Gastrocnemius medialis (tissue), 4 donors: ENCODE measurements at regions not wholly inside any gene's neighbourhood (a gene's known extent, or its start where the extent isn't known, plus 50 kb on each side); places are given as distances from the start of the nearest gene placed in this dataset.

Source experiments
- ATAC-seq, 2 donors: fragments of 150-250 bp; one replicate each; pipeline ENCODE4 v1.9.1; 2016
- DNase-seq, 2 donors: peaks; one replicate each; pipeline ENCODE4 v3.0.0-alpha.2; 2019
- H3K27ac ChIP-seq, 4 donors: fragments of 200-600 bp; sonication (generic); 1 replicate in 1 of 4; 2 replicates in 3 of 4; pipeline ENCODE4 v1.5.1; 2016 to 2018; ENCODE audit warnings: mild to moderate bottlenecking in 2 of 4, moderate library complexity in 1 of 4
- H3K27me3 ChIP-seq, 3 donors: fragments of 200-600 bp; sonication (generic) in 2 of 3; 1 replicate in 1 of 3; 2 replicates in 2 of 3; pipeline versions ENCODE4 v1.5.1 to v1.6.0; 2016 to 2019; ENCODE audit warnings: mild to moderate bottlenecking in 1 of 3, moderate library complexity in 1 of 3
- H3K36me3 ChIP-seq, 2 donors: fragments of 200-600 bp; sonication (generic) in 1 of 2; one replicate each; pipeline ENCODE4 v1.5.1; 2017 to 2018
- H3K4me1 ChIP-seq, 2 donors: fragments of 200-600 bp; sonication (generic) in 1 of 2; one replicate each; pipeline ENCODE4 v1.5.1; 2016 to 2017; ENCODE audit warnings: mild to moderate bottlenecking in 2 of 2
- H3K4me3 ChIP-seq, 4 donors: fragments of 200-600 bp; sonication (generic) in 3 of 4; 1 replicate in 1 of 4; 2 replicates in 3 of 4; pipeline ENCODE4 v1.5.1; 2016 to 2019; ENCODE audit warnings: mild to moderate bottlenecking in 2 of 4
- H3K9me3 ChIP-seq, 3 donors: fragments of 200-600 bp; sonication (generic) in 2 of 3; 1 replicate in 1 of 3; 2 replicates in 2 of 3; pipeline ENCODE4 v1.5.1; 2016 to 2019
- POLR2A ChIP-seq, 2 donors: fragments of 450-650 bp; IDR thresholded peaks; one replicate each; pipeline ENCODE4 v1.6.1; 2017; ENCODE audit warnings: antibody characterized with exemption in 2 of 2, mild to moderate bottlenecking in 2 of 2, moderate library complexity in 2 of 2
- in situ Hi-C, 4 donors: fragments of 200-750 bp; cut with MboI; loops; one replicate each; pipeline versions ENCODE4 v1.15.0 to v1.8.0; 2017; ENCODE audit warnings: low sequenced_read_pairs in 4 of 4
- intact Hi-C: fragments of 100-400 bp; cut with DNase I; formaldehyde crosslinking; loops from one replicate; pipeline ENCODE4 v1.15.1; 2023; ENCODE audit warnings: low total_unique reads
- TF ChIP-seq, protein P1 (sequence below), 5 experiments: fragments of 450-650 bp in 3 of 5; fragments of 200-600 bp in 2 of 5; sonication (generic) in 2 of 5; IDR thresholded peaks in 4 of 5; conservative IDR thresholded peaks in 1 of 5; 1 replicate in 4 of 5; 2 replicates in 1 of 5; pipeline ENCODE4 v1.5.1; 2016 to 2019; ENCODE audit warnings: antibody characterized with exemption in 5 of 5, mild to moderate bottlenecking in 3 of 5, moderate library complexity in 3 of 5

DNA sequence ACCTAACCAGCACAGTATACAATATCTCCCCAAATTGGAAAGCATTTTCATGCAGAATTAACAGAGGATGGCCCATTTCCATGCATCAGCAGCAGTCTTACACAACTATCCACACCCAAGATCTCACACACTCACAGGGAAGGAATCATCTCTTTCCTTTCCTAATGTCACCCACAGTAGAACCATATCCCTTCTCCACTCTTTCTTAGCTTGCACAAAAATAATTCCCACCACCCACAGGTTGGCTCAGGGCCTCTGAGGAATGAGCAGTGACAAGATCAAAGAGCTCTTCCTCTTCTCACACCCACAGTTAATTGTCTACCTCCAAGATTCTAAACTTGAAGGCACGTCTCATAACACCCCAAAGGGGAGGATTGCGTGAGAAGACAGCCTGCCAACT lies 217.7 kb upstream of the VEGFC start:
- no peaks in the 10 kb centered on the region for H3K27me3 ChIP-seq
- intact Hi-C loops = no loop called here
- DNase-seq (no peak), ATAC-seq (no peak)
- no peaks in the 10 kb centered on the region for H3K4me1 ChIP-seq
- no peak overlapping the region for H3K27ac ChIP-seq
- in situ Hi-C loops = no loop called here
- no peak for TF ChIP-seq POLR2A (IDR thresholded peaks at IDR 0.05)
- TF ChIP-seq, protein P1, sequence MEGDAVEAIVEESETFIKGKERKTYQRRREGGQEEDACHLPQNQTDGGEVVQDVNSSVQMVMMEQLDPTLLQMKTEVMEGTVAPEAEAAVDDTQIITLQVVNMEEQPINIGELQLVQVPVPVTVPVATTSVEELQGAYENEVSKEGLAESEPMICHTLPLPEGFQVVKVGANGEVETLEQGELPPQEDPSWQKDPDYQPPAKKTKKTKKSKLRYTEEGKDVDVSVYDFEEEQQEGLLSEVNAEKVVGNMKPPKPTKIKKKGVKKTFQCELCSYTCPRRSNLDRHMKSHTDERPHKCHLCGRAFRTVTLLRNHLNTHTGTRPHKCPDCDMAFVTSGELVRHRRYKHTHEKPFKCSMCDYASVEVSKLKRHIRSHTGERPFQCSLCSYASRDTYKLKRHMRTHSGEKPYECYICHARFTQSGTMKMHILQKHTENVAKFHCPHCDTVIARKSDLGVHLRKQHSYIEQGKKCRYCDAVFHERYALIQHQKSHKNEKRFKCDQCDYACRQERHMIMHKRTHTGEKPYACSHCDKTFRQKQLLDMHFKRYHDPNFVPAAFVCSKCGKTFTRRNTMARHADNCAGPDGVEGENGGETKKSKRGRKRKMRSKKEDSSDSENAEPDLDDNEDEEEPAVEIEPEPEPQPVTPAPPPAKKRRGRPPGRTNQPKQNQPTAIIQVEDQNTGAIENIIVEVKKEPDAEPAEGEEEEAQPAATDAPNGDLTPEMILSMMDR (IDR thresholded peaks at IDR 0.05 in 4 of 5, conservative IDR thresholded peaks at IDR 0.05 in 1 of 5) = no peak
- H3K4me3 ChIP-seq = no peak overlapping the region
- no peaks in the 10 kb centered on the region for H3K9me3 ChIP-seq
- H3K36me3 ChIP-seq = no peaks in the 10 kb centered on the region

DNA sequence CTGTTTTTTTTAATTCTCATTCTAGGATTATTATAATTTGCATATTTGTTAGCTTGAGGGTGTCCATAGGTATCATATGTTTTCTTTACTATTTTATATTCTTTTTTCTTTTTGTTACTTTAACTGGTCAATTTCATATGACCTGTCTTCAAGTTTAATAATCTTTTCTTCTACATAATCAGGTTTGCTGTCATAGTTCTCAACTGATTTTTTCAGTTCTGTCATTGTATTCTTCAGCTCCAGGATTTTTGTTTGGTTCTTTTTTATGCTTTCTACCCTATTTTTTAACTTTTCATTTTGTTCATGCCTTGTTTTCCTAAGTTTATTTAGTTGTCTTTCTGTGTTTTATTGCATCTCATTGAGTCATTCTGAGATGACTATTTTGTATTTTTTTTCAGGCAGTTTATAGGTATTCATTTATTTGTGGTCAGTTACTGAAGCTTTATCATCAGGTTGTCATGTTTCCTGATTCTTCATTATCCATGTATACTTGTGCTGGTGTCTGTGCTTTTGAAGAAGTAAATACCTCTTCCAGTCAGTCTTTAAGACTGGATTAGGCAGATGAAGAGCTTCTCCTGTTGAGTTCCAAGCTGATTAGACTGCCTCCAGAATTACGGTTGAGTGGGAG lies 220.3 kb upstream of the VEGFC start:
- Histone ChIP-seq H3K9me3 (no peaks in the 10 kb centered on the region), H3K36me3 (no peaks in the 10 kb centered on the region), H3K27me3 (no peaks in the 10 kb centered on the region), H3K4me3 (no peak overlapping the region), H3K27ac (no peak overlapping the region), H3K4me1 (no peaks in the 10 kb centered on the region)
- no peak for TF ChIP-seq POLR2A (IDR thresholded peaks at IDR 0.05)
- TF ChIP-seq, protein P1 (IDR thresholded peaks at IDR 0.05 in 4 of 5, conservative IDR thresholded peaks at IDR 0.05 in 1 of 5) = no peak
- in situ Hi-C loops (no loop called here), intact Hi-C loops (no loop called here)
- no peak for DNase-seq
- no peak for ATAC-seq

DNA sequence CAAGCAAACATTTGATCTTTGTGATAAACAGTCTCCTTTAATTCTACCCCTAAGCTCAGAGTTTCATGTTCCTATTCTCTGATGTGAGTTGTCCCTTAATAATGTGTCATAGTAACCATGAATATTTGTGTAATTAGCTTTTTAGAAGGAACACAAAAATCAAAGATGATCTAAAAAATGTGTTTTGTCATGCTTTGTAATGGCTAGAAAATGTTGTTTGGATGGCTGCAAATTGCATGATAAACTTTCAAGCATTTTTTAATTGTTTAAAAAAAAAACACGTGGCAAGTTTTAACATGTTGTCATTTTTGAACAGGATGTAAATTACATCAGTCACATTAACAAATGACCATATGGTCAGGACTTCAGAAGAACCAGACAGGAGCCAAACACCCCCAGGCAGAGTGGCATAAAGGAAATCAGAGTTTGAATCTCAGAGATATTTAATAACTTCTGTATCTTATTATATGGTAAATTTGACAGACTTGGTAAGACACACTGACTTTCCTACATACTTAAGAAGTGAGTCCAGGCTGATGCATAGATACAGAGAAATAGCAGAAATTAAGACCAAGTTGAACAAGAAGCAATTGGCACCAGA lies 223.9 kb upstream of the VEGFC start:
- no peaks in the 10 kb centered on the region for H3K27me3 ChIP-seq
- no peak overlapping the region for H3K27ac ChIP-seq
- H3K9me3 ChIP-seq = no peaks in the 10 kb centered on the region
- intact Hi-C loops (no loop called here), in situ Hi-C loops (no loop called here)
- no peak for DNase-seq
- no peak for ATAC-seq
- no peaks in the 10 kb centered on the region for H3K4me1 ChIP-seq
- no peaks in the 10 kb centered on the region for H3K36me3 ChIP-seq
- no peak for TF ChIP-seq POLR2A (IDR thresholded peaks at IDR 0.05)
- TF ChIP-seq, protein P1 (IDR thresholded peaks at IDR 0.05 in 4 of 5, conservative IDR thresholded peaks at IDR 0.05 in 1 of 5) = no peak
- H3K4me3 ChIP-seq = no peak overlapping the region

DNA sequence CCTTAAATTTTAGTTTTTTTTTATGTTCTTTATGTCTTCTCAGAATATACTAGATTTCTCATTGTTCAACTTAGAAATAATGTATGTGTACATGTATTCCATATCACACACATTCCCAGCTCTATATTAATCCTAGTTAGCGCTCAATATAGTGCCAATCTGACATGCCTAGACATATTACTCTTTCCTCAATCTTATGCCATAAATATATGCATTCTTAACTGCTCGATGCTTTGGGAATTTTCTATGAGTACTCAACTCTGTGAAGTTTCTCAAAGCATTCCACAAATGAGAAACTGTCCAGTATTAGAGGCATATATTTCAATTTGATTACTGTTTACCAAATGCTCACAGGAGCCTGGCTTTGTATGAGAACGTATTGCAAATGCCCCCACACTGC lies 231.2 kb upstream of the VEGFC start:
- H3K36me3 ChIP-seq = no peaks in the 10 kb centered on the region
- in situ Hi-C loops = no loop called here
- H3K27ac ChIP-seq = no peak overlapping the region
- H3K9me3 ChIP-seq = no peaks in the 10 kb centered on the region
- H3K4me1 ChIP-seq = no peaks in the 10 kb centered on the region
- ATAC-seq (no peak), DNase-seq (no peak)
- H3K27me3 ChIP-seq = no peaks in the 10 kb centered on the region
- intact Hi-C loops = no loop called here
- no peak for TF ChIP-seq POLR2A (IDR thresholded peaks at IDR 0.05)
- no peak overlapping the region for H3K4me3 ChIP-seq

DNA sequence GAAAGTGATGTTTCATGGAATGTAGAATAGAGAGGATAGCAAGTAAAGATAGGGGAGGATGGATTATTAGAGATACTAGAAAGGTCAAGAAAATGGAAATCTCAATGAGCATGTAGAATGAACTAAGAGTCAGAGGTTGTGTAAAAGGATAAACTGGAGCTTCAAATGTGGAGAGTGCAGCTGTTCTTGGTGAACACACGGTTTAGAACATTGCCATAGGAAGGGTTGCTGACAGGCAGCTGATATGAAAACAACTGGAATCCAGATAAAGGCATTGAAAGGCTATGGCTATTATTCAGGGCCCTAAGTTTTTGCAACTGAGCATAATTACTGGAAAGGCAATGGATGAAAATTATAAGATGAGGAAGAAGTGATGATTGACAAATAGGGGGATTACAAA lies 239.6 kb upstream of the VEGFC start:
- Histone ChIP-seq H3K4me3 (no peak overlapping the region), H3K27ac (no peak overlapping the region), H3K4me1 (no peaks in the 10 kb centered on the region), H3K36me3 (no peaks in the 10 kb centered on the region), H3K27me3 (no peaks in the 10 kb centered on the region), H3K9me3 (no peaks in the 10 kb centered on the region)
- ATAC-seq (no peak), DNase-seq (no peak)
- in situ Hi-C loops (loop anchor here in 1 of 4 donors (25.0 kb wide), 1 partner anchor 645 kb away; no protein-coding TSS in a partner anchor), intact Hi-C loops (no loop called here)
- TF ChIP-seq, protein P1 (IDR thresholded peaks at IDR 0.05 in 4 of 5, conservative IDR thresholded peaks at IDR 0.05 in 1 of 5) = no peak
- no peak for TF ChIP-seq POLR2A (IDR thresholded peaks at IDR 0.05)
